SIG-M5 treated with dmso at 0.1 percent for 504 hours (cell line): ENCODE measurements at regions not wholly inside any gene's neighbourhood (a gene's known extent, or its start where the extent isn't known, plus 50 kb on each side); places are given as distances from the start of the nearest gene placed in this dataset.

Experiments
- DNase-seq: peaks from one replicate; lab custom pipeline; 2025; ENCODE audit not compliant: unreplicated experiment; lab: John Stamatoyannopoulos, UW

GRCh38 chr2:171608168-171608567 lies 79.1 kb upstream of the DYNC1I2 start:
- DNase-seq: no peak

- no peak for DNase-seq
Measured at GRCh38 chr2:171610824-171611223, 76.4 kb upstream of the DYNC1I2 start.

- no peak for DNase-seq
Measured at GRCh38 chr2:171615069-171615468, 72.2 kb upstream of the DYNC1I2 start.

- DNase-seq: no peak
Measured at GRCh38 chr2:171617981-171618380, 69.3 kb upstream of the DYNC1I2 start.

GRCh38 chr2:171625006-171625405 lies 62.3 kb upstream of the DYNC1I2 start:
- no peak for DNase-seq

- DNase-seq: no peak
Measured at GRCh38 chr2:171626949-171627348, 60.3 kb upstream of the DYNC1I2 start.

GRCh38 chr2:171627412-171627811 lies 59.9 kb upstream of the DYNC1I2 start:
- no peak for DNase-seq

GRCh38 chr2:171629113-171629512 lies 58.2 kb upstream of the DYNC1I2 start:
- no peak for DNase-seq

- no peak for DNase-seq
Measured at GRCh38 chr2:171630089-171630770, 57.0 kb upstream of the DYNC1I2 start.

- DNase-seq: peak; percentile 99
Measured at GRCh38 chr2:171630812-171631626, 56.2 kb upstream of the DYNC1I2 start.
